DOHH2 (cell line): ENCODE measurements at regions not wholly inside any gene's neighbourhood (a gene's known extent, or its start where the extent isn't known, plus 50 kb on each side); places are given as distances from the start of the nearest gene placed in this dataset.
A peak's percentile ranks its signal among the peaks of the same experiment; 100 is the strongest.

ENCODE experiments used
- H3F3A ChIP-seq: fragments of 200-600 bp; sonication (generic), shearing (Covaris generic); 2 replicates; pipeline ENCODE4 v1.6.0; 2016; ENCODE audit warnings: antibody characterized with exemption, mild to moderate bottlenecking; ENCODE audit not compliant: control insufficient read depth, insufficient read depth
- H3K27ac ChIP-seq: fragments of 200-600 bp; sonication (generic); 2 replicates; pipeline ENCODE4 v1.5.1; 2014; ENCODE audit warnings: low read depth, mild to moderate bottlenecking, low read length, moderate library complexity
- H3K27me3 ChIP-seq: fragments of 200-600 bp; sonication (generic); 2 replicates; pipeline ENCODE4 v1.6.1; 2014; ENCODE audit warnings: mild to moderate bottlenecking, low read length, mixed read lengths; ENCODE audit not compliant: control insufficient read depth
- H3K36me3 ChIP-seq: fragments of 200-600 bp; sonication (generic); 2 replicates; pipeline ENCODE4 v1.6.1; 2014; ENCODE audit warnings: mild to moderate bottlenecking, low read length, moderate library complexity, mixed read lengths; ENCODE audit not compliant: control insufficient read depth
- H3K4me1 ChIP-seq: fragments of 200-600 bp; sonication (generic); 2 replicates; pipeline ENCODE4 v1.6.1; 2014; ENCODE audit warnings: mild to moderate bottlenecking, low read length, mixed read lengths; ENCODE audit not compliant: control insufficient read depth
- H3K4me2 ChIP-seq: fragments of 200-600 bp; sonication (generic); 2 replicates; pipeline ENCODE4 v1.6.0; 2014; ENCODE audit warnings: mild to moderate bottlenecking, low read length, moderate library complexity
- H3K4me3 ChIP-seq: fragments of 200-600 bp; sonication (generic); 2 replicates; pipeline ENCODE4 v1.5.1; 2014; ENCODE audit warnings: mild to moderate bottlenecking, low read length, mixed read lengths
- H3K79me2 ChIP-seq: fragments of 200-600 bp; sonication (generic); 2 replicates; pipeline ENCODE4 v1.6.1; 2014; ENCODE audit warnings: mild to moderate bottlenecking, low read length, mixed read lengths; ENCODE audit not compliant: control insufficient read depth
- H3K9me2 ChIP-seq: fragments of 200-600 bp; sonication (generic); replicated peaks from 2 replicates; pipeline ENCODE4 v1.6.1; 2014; ENCODE audit warnings: mild to moderate bottlenecking, low read length, mixed read lengths; ENCODE audit not compliant: control insufficient read depth
- H3K9me3 ChIP-seq: fragments of 200-600 bp; sonication (generic); 2 replicates; pipeline ENCODE4 v1.6.1; 2014; ENCODE audit warnings: antibody characterized with exemption, low read length, mixed read lengths; ENCODE audit not compliant: control insufficient read depth, insufficient read depth
- H4K20me1 ChIP-seq: fragments of 200-600 bp; sonication (generic); 2 replicates; pipeline ENCODE4 v1.6.0; 2014; ENCODE audit warnings: low read depth, mild to moderate bottlenecking, antibody characterized with exemption, low read length, moderate library complexity; ENCODE audit not compliant: control insufficient read depth, insufficient read depth
- CTCF ChIP-seq: fragments of 200-600 bp; sonication (generic); IDR thresholded peaks from one replicate; pipeline ENCODE4 v1.5.1; 2014; ENCODE audit warnings: antibody characterized with exemption, mild to moderate bottlenecking, low read depth, low read length; ENCODE audit not compliant: poor library complexity, severe bottlenecking
- EZH2phosphoT487 ChIP-seq: fragments of 200-600 bp; sonication (generic); IDR thresholded peaks from 2 replicates; pipeline ENCODE4 v1.6.1; 2017; ENCODE audit warnings: borderline replicate concordance, mild to moderate bottlenecking, antibody characterized with exemption, low read length, moderate library complexity, mixed read lengths

GRCh38 chr4:75251547-75251946 is 262.7 kb downstream of the RCHY1 start:
- no peaks in the 10 kb centered on the region for H4K20me1 ChIP-seq
- no peaks in the 10 kb centered on the region for H3K79me2 ChIP-seq
- no peaks in the 10 kb centered on the region for H3K27me3 ChIP-seq
- H3K9me2 ChIP-seq = no peaks in the 10 kb centered on the region
- TF ChIP-seq EZH2phosphoT487 (no peak), CTCF (no peak)
- no peaks in the 10 kb centered on the region for H3K9me3 ChIP-seq
- peak overlapping the region; percentile 51 for H3K4me2 ChIP-seq
- no peak overlapping the region for H3K27ac ChIP-seq
- H3K4me1 ChIP-seq = peaks cover 21% of the 10 kb centered on the region
- peak overlapping the region; percentile 19 for H3K4me3 ChIP-seq
- no peaks in the 10 kb centered on the region; the same call in 1 of the 2 replicates for H3F3A ChIP-seq
- no peaks in the 10 kb centered on the region for H3K36me3 ChIP-seq

- H3K9me3 ChIP-seq = no peaks in the 10 kb centered on the region
- no peaks in the 10 kb centered on the region for H3K79me2 ChIP-seq
- H3K4me1 ChIP-seq = peaks cover 21% of the 10 kb centered on the region
- H3K36me3 ChIP-seq = no peaks in the 10 kb centered on the region
- H3K27ac ChIP-seq = no peak overlapping the region
- H4K20me1 ChIP-seq = no peaks in the 10 kb centered on the region
- no peak for TF ChIP-seq EZH2phosphoT487
- TF ChIP-seq CTCF = no peak
- no peaks in the 10 kb centered on the region; the same call in 1 of the 2 replicates for H3F3A ChIP-seq
- no peak overlapping the region for H3K4me2 ChIP-seq
- H3K4me3 ChIP-seq = no peak overlapping the region
- no peaks in the 10 kb centered on the region for H3K27me3 ChIP-seq
- no peaks in the 10 kb centered on the region for H3K9me2 ChIP-seq
Measured at GRCh38 chr4:75249739-75250138, 264.5 kb downstream of the RCHY1 start.

DNA sequence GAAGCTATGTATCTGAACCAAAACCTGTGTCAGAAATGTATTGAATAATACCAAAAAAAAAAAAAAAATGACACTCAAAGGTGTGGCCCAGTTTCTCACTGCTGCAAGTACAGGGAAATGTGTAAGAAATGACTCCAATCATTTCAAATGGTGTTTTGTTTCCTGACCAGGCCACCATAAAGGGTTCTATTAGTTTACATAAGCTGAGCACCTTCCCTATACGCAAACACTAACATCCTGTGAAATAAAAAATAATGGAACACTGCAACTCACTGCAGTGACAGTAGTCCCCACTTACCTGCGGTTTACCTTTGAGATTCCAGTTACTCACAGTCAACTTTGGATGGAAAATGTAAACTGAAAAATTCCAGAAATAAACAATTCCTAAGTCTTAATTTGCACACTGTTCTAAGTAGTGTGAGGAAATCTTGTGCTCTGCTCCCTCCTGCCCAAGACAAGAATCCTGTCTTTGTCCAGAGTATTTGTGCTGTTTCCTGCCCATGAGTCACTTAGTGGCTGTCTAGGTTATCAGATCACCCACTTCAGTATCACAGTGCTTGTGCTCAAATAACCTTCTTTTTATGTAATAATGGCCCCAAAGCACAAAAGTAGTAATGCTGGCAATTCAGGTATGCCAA is 265.3 kb downstream of the RCHY1 start:
- H3K4me3 ChIP-seq = no peak overlapping the region
- H3K4me2 ChIP-seq = no peak overlapping the region
- H3K4me1 ChIP-seq = peaks cover 21% of the 10 kb centered on the region
- H3K9me3 ChIP-seq = no peaks in the 10 kb centered on the region
- H4K20me1 ChIP-seq = no peaks in the 10 kb centered on the region
- no peaks in the 10 kb centered on the region for H3K9me2 ChIP-seq
- no peaks in the 10 kb centered on the region for H3K79me2 ChIP-seq
- no peaks in the 10 kb centered on the region for H3K36me3 ChIP-seq
- no peaks in the 10 kb centered on the region for H3K27me3 ChIP-seq
- no peak for TF ChIP-seq EZH2phosphoT487
- no peak for TF ChIP-seq CTCF
- no peaks in the 10 kb centered on the region; the same call in 1 of the 2 replicates for H3F3A ChIP-seq
- H3K27ac ChIP-seq = no peak overlapping the region
